Right lobe of liver (tissue), 6 donors: ENCODE measurements at regions not wholly inside any gene's neighbourhood (a gene's known extent, or its start where the extent isn't known, plus 50 kb on each side); places are given as distances from the start of the nearest gene placed in this dataset.

Experiments used
- ATAC-seq, 4 donors: fragments of 200-7000 bp; cut with Tn5 transposase; one replicate each; pipeline ENCODE4 v1.9.1; 2020; ENCODE audit warnings: mild to moderate bottlenecking in 4 of 4, moderate library complexity in 4 of 4
- DNase-seq, 3 donors: peaks; one replicate each; pipeline ENCODE4 v3.0.0-alpha.2; 2020
- H3K27ac ChIP-seq, 3 donors: fragments of 200-600 bp; one replicate each; pipeline ENCODE4 v1.8.0; 2022
- H3K27me3 ChIP-seq, 2 donors: fragments of 200-600 bp; one replicate each; pipeline ENCODE4 v1.8.0; 2022
- H3K36me3 ChIP-seq, 4 donors: fragments of 200-600 bp; sonication (generic) in 1 of 4; one replicate each; pipeline versions ENCODE4 v1.5.1 to v1.8.0; 2017 to 2022; ENCODE audit warnings: control low read depth in 1 of 4
- H3K4me1 ChIP-seq, 4 donors: fragments of 200-600 bp; sonication (generic) in 1 of 4; one replicate each; pipeline versions ENCODE4 v1.5.1 to v1.8.0; 2017 to 2022; ENCODE audit warnings: control low read depth in 1 of 4
- H3K4me3 ChIP-seq, 3 donors: fragments of 200-600 bp; one replicate each; pipeline ENCODE4 v1.8.0; 2022
- H3K9me3 ChIP-seq, 4 donors: fragments of 200-600 bp; sonication (generic) in 1 of 4; one replicate each; pipeline versions ENCODE4 v1.5.1 to v1.8.0; 2017 to 2022; ENCODE audit warnings: control low read depth in 1 of 4
- CTCF ChIP-seq, 4 donors: fragments of 200-600 bp in 3 of 4; fragments of 450-650 bp in 1 of 4; IDR thresholded peaks; one replicate each; pipeline versions ENCODE4 v1.5.1 to v1.8.0; 2016 to 2022; ENCODE audit warnings: antibody characterized with exemption in 4 of 4, mild to moderate bottlenecking in 2 of 4
- POLR2A ChIP-seq: fragments of 450-650 bp; IDR thresholded peaks from one replicate; pipeline ENCODE4 v1.6.1; 2017; ENCODE audit warnings: antibody characterized with exemption, mild to moderate bottlenecking
- WGBS: methylation state at CpG from one replicate; pipeline ENCODE4 v1.1.6; 2018; ENCODE audit warnings: low coverage, low lambda C conversion rate; ENCODE audit not compliant: insufficient coverage; ENCODE audit errors: missing lambda C conversion rate; 5-methylcytosine and 5-hydroxymethylcytosine counted together
- intact Hi-C, 2 donors: fragments of 100-400 bp; cut with DNase I; formaldehyde crosslinking; loops; one replicate each; pipeline versions ENCODE4 v1.11.2 to v1.14.1; 2022
- donor health status: DM: no; HTN: yes; CAD: no.
- donor health status: DM: no; HTN: no; CAD: no.
- donor health status: DM: no; HTN: no; CAD: no.
- donor health status: DM: no; HTN: yes; CAD: no.
- donor health status: DM: no; HTN: yes; CAD: no.

DNA sequence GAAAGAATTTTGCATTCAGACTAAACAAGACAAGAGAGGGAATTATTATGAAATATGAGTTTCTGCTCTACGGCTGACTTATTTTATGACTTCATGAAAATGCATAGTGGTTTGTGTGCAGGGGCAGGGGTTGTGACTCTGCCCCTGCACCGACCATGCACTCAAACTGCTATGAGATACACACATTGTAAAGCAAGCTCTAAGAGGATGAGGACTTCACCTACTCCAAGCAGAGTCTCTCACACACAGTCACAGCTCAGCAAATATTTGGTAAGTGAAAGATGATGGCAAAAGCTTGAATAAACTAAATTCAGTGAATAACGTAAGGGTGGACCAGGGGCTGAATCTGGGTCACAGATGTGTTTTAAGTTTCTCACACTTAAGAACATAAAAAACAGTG is 542.9 kb downstream of the PRELID2 start:
- H3K27me3 ChIP-seq = no peaks in the 10 kb centered on the region
- no peak for TF ChIP-seq CTCF (IDR thresholded peaks at IDR 0.05)
- TF ChIP-seq POLR2A = no peak
- H3K4me1 ChIP-seq = no peaks in the 10 kb centered on the region
- no peaks in the 10 kb centered on the region for H3K9me3 ChIP-seq
- ATAC-seq (no peak), DNase-seq (no peak)
- intact Hi-C loops = no loop called here
- H3K27ac ChIP-seq = no peak overlapping the region
- H3K36me3 ChIP-seq = no peaks in the 10 kb centered on the region
- WGBS = 53% methylated on average over 3 of the region's 3 CpGs
- H3K4me3 ChIP-seq = no peak overlapping the region

- H3K4me3 ChIP-seq = no peak overlapping the region
- H3K9me3 ChIP-seq = no peaks in the 10 kb centered on the region
- H3K27me3 ChIP-seq = no peaks in the 10 kb centered on the region
- no peak for TF ChIP-seq POLR2A
- no peak for TF ChIP-seq CTCF (IDR thresholded peaks at IDR 0.05)
- intact Hi-C loops = no loop called here
- H3K27ac ChIP-seq = no peak overlapping the region
- WGBS = 66% methylated on average over 3 of the region's 3 CpGs
- no peak for ATAC-seq
- DNase-seq = no peak
- no peaks in the 10 kb centered on the region for H3K4me1 ChIP-seq
- no peaks in the 10 kb centered on the region for H3K36me3 ChIP-seq
Observed at GRCh38 chr5:145283141-145283810, 551.9 kb downstream of the PRELID2 start.

DNA sequence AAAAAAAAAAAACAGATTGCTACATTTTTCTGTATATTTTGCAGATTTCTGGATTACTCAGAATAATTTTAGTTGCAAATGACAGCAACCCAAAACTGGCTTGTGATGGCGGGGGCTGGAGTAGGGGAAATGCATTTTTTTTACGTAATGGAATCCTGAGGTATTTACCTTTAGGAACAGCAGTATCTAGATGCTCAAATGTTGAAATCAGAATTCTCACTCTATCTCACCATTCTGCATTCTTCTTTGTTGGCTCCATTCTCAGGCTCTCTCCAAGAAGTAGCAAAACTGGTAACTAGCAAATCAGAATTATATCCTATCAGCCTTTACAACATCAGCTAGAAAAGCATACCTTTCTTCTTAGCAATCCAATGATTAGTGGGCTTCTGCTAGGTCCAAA is 554.3 kb downstream of the PRELID2 start:
- intact Hi-C loops = no loop called here
- no peaks in the 10 kb centered on the region for H3K36me3 ChIP-seq
- TF ChIP-seq CTCF (IDR thresholded peaks at IDR 0.05) (no peak), POLR2A (no peak)
- H3K4me3 ChIP-seq = no peak overlapping the region
- no peak overlapping the region for H3K27ac ChIP-seq
- 85% methylated on average over 2 of the region's 2 CpGs for WGBS
- no peaks in the 10 kb centered on the region for H3K9me3 ChIP-seq
- no peaks in the 10 kb centered on the region for H3K4me1 ChIP-seq
- ATAC-seq (no peak), DNase-seq (no peak)
- no peaks in the 10 kb centered on the region for H3K27me3 ChIP-seq

DNA sequence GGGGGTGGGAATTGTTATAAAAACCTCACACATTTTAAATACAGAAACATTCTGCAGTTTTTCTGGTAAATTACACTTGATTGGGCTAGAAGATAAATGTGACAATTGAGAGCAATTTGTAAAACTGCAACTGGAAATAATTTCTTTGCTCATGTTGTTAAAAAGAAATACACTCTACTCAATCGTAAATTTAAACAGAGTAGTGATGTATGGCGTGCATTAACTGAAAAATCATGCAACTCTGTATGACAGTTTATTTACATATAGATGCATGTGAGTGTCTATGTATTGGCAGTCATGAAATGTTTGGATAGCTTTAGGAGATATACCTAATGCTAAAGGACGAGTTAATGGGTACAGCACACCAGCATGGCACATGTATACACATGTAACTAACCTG is 554.9 kb downstream of the PRELID2 start:
- H3K27ac ChIP-seq = no peak overlapping the region
- DNase-seq (no peak), ATAC-seq (no peak)
- intact Hi-C loops = no loop called here
- 45% methylated on average over 3 of the region's 3 CpGs for WGBS
- no peaks in the 10 kb centered on the region for H3K27me3 ChIP-seq
- H3K4me3 ChIP-seq = no peak overlapping the region
- TF ChIP-seq CTCF (IDR thresholded peaks at IDR 0.05) (no peak), POLR2A (no peak)
- H3K9me3 ChIP-seq = no peaks in the 10 kb centered on the region
- H3K36me3 ChIP-seq = no peaks in the 10 kb centered on the region
- H3K4me1 ChIP-seq = no peaks in the 10 kb centered on the region

DNA sequence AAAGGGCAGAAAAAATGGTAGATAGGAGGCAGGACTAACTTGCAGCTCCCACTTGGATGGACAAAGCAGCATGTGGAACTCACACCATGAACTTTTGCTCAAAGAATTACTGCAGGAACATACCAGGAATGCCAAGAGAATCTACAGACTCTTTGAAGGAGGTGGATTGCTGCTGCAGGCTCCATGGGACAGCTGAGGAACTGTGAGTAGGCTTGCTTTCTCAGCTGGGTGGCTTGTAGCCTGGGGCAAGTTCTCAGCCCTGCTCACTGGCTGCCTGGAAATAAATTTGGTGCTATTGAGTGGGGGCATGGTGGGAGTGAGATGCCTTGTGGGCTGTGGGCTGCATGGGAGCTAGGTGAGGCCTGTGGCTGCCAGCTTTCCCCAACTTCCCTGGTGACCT is 574.5 kb downstream of the PRELID2 start:
- no peak overlapping the region for H3K4me3 ChIP-seq
- no peaks in the 10 kb centered on the region for H3K9me3 ChIP-seq
- TF ChIP-seq POLR2A (no peak), CTCF (IDR thresholded peaks at IDR 0.05) (no peak)
- no peaks in the 10 kb centered on the region for H3K27me3 ChIP-seq
- intact Hi-C loops = no loop called here
- H3K4me1 ChIP-seq = no peaks in the 10 kb centered on the region
- ATAC-seq = no peak
- H3K36me3 ChIP-seq = no peaks in the 10 kb centered on the region
- H3K27ac ChIP-seq = no peak overlapping the region
- no peak for DNase-seq
